Coronary artery (tissue), 2 donors: ENCODE measurements at regions not wholly inside any gene's neighbourhood (a gene's known extent, or its start where the extent isn't known, plus 50 kb on each side); places are given as distances from the start of the nearest gene placed in this dataset.

Experiments
- DNase-seq: peaks from one replicate; pipeline ENCODE4 v3.0.0-alpha.2; 2017; ENCODE audit warnings: low spot score
- H3K27ac ChIP-seq, 2 donors: fragments of 200-600 bp; sonication (generic); one replicate each; pipeline ENCODE4 v1.5.1; 2016 to 2019
- H3K4me3 ChIP-seq: fragments of 200-600 bp; sonication (generic); 2 replicates; pipeline ENCODE4 v1.5.1; 2016; ENCODE audit warnings: mild to moderate bottlenecking, moderate library complexity
- TF ChIP-seq, protein P1 (sequence below): fragments of 200-600 bp; sonication (generic); IDR thresholded peaks from one replicate; pipeline ENCODE4 v1.5.1; 2019; ENCODE audit warnings: antibody characterized with exemption

DNA sequence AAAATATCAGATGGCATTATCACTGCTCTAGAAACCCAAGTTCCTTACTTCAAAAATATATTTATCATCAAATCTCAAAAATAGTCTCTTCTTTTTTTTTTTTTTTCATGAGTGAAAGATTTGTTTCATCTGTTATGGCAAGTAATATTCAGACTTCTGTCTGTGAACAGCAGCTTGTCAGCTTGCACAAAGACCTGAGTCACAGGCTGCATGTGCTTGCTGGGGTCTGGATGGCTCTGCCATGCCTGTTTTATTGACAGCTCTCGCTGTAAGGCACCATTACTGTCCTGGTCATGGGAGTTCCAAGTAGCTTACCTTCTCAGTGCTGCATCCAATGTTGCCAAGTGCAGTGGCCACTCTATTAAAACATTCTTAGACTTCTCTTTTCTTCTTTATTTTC, 456.4 kb downstream of the GADD45G start:
- TF ChIP-seq, protein P1, sequence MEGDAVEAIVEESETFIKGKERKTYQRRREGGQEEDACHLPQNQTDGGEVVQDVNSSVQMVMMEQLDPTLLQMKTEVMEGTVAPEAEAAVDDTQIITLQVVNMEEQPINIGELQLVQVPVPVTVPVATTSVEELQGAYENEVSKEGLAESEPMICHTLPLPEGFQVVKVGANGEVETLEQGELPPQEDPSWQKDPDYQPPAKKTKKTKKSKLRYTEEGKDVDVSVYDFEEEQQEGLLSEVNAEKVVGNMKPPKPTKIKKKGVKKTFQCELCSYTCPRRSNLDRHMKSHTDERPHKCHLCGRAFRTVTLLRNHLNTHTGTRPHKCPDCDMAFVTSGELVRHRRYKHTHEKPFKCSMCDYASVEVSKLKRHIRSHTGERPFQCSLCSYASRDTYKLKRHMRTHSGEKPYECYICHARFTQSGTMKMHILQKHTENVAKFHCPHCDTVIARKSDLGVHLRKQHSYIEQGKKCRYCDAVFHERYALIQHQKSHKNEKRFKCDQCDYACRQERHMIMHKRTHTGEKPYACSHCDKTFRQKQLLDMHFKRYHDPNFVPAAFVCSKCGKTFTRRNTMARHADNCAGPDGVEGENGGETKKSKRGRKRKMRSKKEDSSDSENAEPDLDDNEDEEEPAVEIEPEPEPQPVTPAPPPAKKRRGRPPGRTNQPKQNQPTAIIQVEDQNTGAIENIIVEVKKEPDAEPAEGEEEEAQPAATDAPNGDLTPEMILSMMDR: no peak
- H3K27ac ChIP-seq: no peak overlapping the region
- no peak overlapping the region for H3K4me3 ChIP-seq
- DNase-seq: no peak

DNA sequence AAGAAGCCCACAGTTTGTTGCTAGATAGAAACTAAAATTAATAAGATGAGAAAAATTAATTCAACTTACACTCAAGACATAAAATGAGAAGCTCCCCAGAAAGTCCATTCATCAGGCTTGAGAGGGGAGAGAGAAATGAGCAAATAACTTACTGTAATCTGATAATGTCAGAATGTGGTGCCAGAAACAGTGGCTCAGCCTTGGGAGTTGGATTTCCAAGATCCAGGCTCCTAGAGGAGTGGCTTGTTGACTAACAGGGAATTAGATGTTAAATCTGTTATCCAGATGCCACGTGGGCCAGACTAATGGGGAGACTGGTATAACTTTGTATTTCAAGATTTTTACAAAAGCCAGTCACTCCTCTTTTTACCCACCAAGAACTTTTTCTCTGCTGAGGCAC, 458.2 kb downstream of the GADD45G start:
- TF ChIP-seq, protein P1: no peak
- no peak for DNase-seq
- Histone ChIP-seq H3K27ac (no peak overlapping the region), H3K4me3 (no peak overlapping the region)

DNA sequence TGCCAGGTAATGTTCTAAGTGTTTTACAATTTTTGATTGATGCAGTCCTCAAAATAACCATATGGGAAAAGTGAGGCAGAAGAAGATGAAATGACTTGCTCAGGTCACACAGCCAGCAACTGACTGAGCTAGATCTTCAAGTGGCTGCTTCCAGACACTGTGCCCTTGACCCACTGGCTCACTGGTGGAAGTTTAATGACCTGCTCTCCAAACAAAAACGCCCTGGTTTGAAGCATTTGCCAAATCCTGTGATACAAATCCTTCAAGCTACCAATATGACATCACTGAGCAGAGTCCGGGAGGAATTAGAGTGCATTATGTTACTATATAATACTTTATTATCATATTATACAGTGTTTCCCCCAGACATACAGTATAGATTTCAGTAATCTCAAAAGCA, 459.4 kb downstream of the GADD45G start:
- DNase-seq: no peak
- TF ChIP-seq, protein P1: no peak
- Histone ChIP-seq H3K27ac (no peak overlapping the region), H3K4me3 (no peak overlapping the region)

DNA sequence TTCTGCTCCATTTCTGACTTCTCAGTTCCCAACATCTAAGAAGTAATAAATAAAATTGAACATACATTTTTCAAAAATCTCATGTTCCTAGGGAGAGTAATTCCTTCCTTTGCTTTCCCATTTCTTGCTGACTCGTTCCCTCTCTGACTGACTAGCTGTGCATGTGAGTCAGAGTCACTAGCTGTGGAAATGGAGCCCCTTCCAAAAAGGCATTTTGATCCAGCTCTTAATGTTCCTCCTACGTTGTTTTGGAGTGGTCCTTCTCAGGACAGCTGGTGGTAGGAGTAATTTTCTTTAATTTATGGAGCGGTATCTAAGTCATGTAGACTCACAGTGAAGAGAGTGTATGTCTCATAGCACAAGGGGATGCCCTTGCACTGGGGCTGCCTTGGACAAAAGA, 460.2 kb downstream of the GADD45G start:
- no peak for DNase-seq
- TF ChIP-seq, protein P1: no peak
- no peak overlapping the region for H3K27ac ChIP-seq
- no peak overlapping the region for H3K4me3 ChIP-seq

DNA sequence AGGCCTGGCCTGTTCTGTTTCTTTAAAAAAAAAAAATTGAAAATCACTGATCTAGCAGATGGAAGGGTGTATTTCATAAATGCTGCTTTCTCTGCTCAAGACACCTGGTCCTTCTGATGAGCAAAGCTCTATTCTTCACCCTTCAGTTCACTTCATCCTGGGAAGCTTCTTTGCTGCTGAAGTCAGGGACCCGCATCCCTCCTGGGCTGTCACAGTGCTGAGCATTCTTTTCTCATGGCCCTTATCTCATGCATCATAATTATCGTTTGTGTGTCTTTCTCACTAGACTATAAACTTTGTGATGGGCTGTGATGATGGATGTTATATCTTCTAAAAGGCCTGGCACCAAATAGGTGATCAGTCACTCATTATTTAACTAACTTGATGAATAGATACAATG, 461.0 kb downstream of the GADD45G start:
- Histone ChIP-seq H3K4me3 (no peak overlapping the region), H3K27ac (no peak overlapping the region)
- TF ChIP-seq, protein P1: no peak
- DNase-seq: no peak

DNA sequence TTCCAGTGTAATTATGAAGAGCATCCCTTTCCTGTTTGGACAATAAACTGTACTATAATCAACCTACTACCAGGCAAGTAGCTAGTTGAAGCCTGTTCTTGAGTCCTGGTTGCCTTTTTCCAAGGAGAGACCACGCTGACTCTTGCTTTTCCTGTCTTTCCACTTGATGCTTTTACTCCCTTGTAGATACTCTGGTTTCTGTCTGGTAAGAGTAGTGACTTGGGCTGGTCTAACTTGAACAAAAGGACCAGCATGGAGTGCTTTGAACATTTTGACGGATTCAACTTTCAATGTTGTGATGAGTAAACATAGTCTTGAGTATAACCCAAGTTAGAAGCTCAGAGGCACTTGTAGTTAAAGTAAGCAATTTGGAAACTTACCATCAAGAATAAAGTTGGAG, 464.3 kb downstream of the GADD45G start:
- H3K27ac ChIP-seq: no peak overlapping the region
- TF ChIP-seq, protein P1: no peak
- no peak for DNase-seq
- H3K4me3 ChIP-seq: no peak overlapping the region

DNA sequence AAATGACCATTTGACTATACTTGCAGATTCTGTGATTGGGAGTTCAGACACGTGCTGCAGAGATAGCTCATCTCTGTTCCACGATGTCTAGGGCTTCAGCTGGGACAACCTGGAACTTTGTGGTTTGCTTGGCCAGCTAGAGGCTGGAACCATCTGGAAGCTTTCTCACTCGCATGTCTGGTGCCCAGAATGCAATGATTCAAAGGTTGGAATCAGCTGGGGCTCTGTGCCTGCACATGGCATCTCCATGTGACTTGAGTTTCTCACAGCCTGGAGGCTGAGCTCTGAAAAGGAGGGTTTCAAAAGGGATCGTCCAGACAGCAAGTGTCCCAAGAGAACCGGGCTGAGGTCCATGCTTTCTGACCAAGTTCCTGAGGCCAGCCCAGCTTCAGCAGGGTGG, 465.2 kb downstream of the GADD45G start:
- Histone ChIP-seq H3K27ac (no peak overlapping the region), H3K4me3 (no peak overlapping the region)
- no peak for DNase-seq
- TF ChIP-seq, protein P1: no peak
